HL-60 (cell line): ENCODE measurements at regions not wholly inside any gene's neighbourhood (a gene's known extent, or its start where the extent isn't known, plus 50 kb on each side); places are given as distances from the start of the nearest gene placed in this dataset.

Experiments used
- DNase-seq, 2 experiments: peaks; one replicate each; pipeline ENCODE4 v3.0.0-alpha.2; 2010 to 2020; ENCODE audit warnings: low read depth in 1 of 2, low spot score in 1 of 2
- H3K27ac ChIP-seq: fragments of 250-450 bp; sonication (Bioruptor Pico); replicated peaks from 2 replicates; pipeline ENCODE4 v1.5.1; 2020; ENCODE audit warnings: mild to moderate bottlenecking, moderate library complexity
- H3K27me3 ChIP-seq: fragments of 250-450 bp; sonication (Bioruptor Pico); 2 replicates; pipeline ENCODE4 v1.5.1; 2021; ENCODE audit warnings: mild to moderate bottlenecking, moderate library complexity; ENCODE audit not compliant: insufficient read depth, poor library complexity, severe bottlenecking
- H3K4me3 ChIP-seq: replicated peaks from 2 replicates; pipeline ENCODE4 v1.5.1; 2011; ENCODE audit warnings: mild to moderate bottlenecking, control low read depth, low read length; ENCODE audit not compliant: insufficient read depth
- GABPA ChIP-seq: IDR thresholded peaks from 2 replicates; pipeline ENCODE4 v1.6.1; 2012; ENCODE audit warnings: low read depth
- POLR2AphosphoS5 ChIP-seq: IDR thresholded peaks from 2 replicates; pipeline ENCODE4 v1.6.1; 2012; ENCODE audit warnings: low read depth
- REST ChIP-seq: IDR thresholded peaks from 2 replicates; pipeline ENCODE4 v1.6.1; 2012; ENCODE audit warnings: low read depth; ENCODE audit not compliant: insufficient replicate concordance
- SPI1 ChIP-seq: IDR thresholded peaks from 2 replicates; pipeline ENCODE4 v1.6.1; 2012; ENCODE audit warnings: low read depth, mild to moderate bottlenecking, borderline replicate concordance
- TF ChIP-seq, protein P1 (sequence below): IDR thresholded peaks from one replicate; pipeline ENCODE4 v1.5.1; 2011; ENCODE audit warnings: low read length, control low read depth, inconsistent platforms; ENCODE audit not compliant: insufficient read depth

DNA sequence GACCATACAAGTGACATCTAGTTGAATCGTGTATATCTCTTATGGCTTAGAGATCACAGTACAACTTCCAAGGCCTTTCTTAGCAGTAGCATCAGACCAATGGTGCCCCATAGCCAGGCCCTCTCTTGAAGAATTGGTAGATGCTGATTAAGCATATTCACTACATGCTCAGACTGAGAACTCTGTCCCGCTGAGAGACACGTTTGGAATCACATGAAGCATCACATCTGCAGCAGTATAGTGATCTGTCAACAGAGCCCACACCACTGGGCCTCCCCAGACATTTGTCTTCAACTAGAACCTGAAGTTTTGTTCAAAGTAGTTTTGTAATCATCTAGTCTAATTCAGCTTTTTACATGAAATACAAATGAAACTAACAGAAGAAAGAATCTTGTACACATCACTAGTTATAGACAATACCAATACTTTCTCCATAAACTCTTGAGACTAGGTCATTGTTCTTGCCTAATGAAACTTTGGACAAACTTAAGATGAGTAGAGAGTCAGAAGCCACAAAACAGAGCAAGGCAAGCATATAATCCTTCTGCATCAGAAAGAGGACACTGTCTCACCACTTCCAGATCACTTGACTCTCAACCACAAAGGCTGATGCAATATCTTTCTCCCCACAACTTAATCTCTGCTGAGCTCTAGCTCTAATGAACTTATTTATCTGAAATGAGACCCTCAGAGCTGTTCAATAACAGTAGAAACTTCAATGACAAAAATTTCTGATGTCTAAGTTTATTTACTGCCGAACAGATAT, 182.7 kb downstream of the TBX18 start:
- no peak overlapping the region for H3K27ac ChIP-seq
- H3K27me3 ChIP-seq, result no peaks in the 10 kb centered on the region
- no peak overlapping the region for H3K4me3 ChIP-seq
- DNase-seq, result peak; percentile 6 to 68
- TF ChIP-seq GABPA (peak; percentile 14; the same call in 1 of the 2 replicates), REST (no peak), POLR2AphosphoS5 (peak; percentile 71), SPI1 (no peak)
- TF ChIP-seq, protein P1, sequence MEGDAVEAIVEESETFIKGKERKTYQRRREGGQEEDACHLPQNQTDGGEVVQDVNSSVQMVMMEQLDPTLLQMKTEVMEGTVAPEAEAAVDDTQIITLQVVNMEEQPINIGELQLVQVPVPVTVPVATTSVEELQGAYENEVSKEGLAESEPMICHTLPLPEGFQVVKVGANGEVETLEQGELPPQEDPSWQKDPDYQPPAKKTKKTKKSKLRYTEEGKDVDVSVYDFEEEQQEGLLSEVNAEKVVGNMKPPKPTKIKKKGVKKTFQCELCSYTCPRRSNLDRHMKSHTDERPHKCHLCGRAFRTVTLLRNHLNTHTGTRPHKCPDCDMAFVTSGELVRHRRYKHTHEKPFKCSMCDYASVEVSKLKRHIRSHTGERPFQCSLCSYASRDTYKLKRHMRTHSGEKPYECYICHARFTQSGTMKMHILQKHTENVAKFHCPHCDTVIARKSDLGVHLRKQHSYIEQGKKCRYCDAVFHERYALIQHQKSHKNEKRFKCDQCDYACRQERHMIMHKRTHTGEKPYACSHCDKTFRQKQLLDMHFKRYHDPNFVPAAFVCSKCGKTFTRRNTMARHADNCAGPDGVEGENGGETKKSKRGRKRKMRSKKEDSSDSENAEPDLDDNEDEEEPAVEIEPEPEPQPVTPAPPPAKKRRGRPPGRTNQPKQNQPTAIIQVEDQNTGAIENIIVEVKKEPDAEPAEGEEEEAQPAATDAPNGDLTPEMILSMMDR, result no peak

GRCh38 chr6:84579404-84579803, 185.0 kb downstream of the TBX18 start:
- TF ChIP-seq SPI1, result no peak
- TF ChIP-seq, protein P1, result no peak
- no peak for TF ChIP-seq POLR2AphosphoS5
- TF ChIP-seq REST, result no peak
- no peak for TF ChIP-seq GABPA
- no peak for DNase-seq
- Histone ChIP-seq H3K27me3 (no peaks in the 10 kb centered on the region), H3K27ac (no peak overlapping the region), H3K4me3 (no peak overlapping the region)

DNA sequence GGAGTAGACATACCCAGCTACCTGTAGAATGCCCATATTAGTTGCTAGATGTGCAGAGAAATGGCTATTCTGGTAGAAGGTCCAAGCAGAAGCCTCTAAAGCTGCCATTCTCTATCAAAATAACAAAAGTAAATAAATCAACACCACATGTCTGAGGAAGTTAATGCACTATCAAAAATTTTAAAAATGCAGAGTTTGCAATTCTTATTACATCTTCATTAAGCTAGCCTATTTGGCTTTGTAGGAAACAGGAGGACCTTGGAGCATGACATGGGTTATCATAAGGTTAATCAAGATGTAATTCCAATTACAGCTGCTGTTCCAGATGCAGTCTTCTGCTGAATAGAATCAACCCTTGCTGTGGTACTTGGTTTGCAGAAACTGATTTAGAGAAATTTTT, 188.4 kb downstream of the TBX18 start:
- TF ChIP-seq POLR2AphosphoS5, result no peak
- no peak for TF ChIP-seq SPI1
- TF ChIP-seq, protein P1, result no peak
- TF ChIP-seq GABPA, result no peak
- no peak for TF ChIP-seq REST
- Histone ChIP-seq H3K4me3 (no peak overlapping the region), H3K27me3 (no peaks in the 10 kb centered on the region), H3K27ac (no peak overlapping the region)
- no peak for DNase-seq
